GM21717 (cell line): ENCODE measurements at regions not wholly inside any gene's neighbourhood (a gene's known extent, or its start where the extent isn't known, plus 50 kb on each side); places are given as distances from the start of the nearest gene placed in this dataset.
A peak's percentile ranks its signal among the peaks of the same experiment; 100 is the strongest.

Experiments
- ATAC-seq: cut with Tn5 transposase; IDR thresholded peaks from one replicate; pipeline ENCODE4 v1.9.1; 2021; ENCODE audit warnings: mild to moderate bottlenecking, moderate library complexity; ENCODE audit not compliant: unreplicated experiment

DNA sequence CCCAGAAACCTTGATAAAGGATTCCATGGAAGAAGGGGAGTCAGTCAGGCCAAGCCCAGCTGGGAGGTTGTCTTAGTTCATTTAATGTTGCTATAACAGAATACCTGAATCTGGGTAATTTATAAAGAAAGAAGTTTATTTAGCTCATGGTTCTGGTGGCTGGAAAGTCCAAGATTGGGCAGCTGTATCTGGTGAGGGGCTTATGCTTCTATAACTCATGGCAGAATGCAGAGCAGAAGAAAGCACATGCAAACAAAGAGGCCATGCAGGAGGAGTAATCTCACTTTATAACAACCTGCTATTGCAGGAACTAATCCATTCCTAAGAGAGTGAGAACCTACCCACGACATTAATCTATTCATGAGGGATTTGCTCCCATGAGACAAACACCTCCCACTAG lies 54.2 kb upstream of the ANKRD1 start:
- no peak for ATAC-seq

DNA sequence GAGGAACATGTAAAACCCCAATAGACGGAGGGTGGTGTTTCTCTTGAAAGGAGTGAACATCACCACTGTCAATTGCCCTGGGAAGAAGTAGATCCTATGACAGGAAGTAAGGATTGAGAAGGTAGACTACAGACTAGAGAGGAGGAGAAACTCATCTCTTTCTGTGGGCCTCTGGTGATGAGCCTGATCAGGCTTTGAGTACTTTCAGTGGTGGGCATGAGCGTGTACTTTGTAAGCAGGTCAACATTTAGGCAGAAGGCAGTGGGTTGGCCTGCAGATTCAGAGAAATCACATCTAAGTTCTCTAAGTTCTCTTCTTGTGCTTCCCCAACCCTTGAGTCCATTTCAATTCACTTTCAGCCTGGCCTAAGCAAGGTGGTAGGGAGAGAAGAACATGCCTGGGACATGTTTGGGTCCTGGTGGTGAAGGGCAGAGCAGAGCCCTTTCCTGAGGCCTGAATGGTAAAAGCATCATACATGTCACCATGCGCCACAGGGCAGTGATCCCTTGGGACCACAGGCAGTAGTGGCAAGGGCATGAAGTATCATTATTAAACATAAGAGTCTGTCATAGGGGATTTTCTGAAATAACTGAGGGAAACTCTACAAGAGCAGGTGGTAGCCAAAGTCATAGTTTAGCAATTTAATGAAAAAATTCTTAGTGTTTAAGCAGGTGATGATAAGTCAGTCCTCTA lies 56.4 kb upstream of the ANKRD1 start:
- peak; percentile 63 for ATAC-seq

DNA sequence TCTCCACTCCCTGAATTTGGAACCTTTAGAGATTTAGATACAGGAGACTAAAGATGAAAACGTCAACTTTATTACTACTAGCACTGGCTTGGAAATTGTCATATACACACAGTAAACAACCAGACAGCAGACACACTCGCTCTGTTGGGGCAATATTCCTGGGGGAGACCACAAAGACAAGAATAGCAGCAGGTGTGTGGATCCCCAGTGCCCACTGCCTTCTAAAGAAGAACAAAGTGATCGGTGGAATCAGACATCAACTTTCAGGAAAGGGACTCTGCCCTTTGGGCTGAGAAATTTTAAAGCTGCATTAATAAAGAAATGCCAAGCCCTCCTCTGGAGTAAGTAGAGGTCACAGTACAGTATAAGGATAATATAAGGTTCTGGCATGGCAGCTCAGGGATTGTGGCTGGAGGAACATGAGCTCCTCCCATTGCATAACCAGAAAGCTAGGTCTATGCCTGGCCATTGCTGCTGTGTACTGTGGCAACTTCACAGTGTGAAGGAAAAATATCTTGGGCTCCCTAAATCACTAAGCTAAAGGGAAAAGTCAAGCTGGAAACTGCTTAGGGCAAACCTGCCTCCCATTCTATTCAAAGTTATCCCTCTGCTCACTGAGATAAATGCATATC lies 57.1 kb upstream of the ANKRD1 start:
- ATAC-seq: peak; percentile 17

DNA sequence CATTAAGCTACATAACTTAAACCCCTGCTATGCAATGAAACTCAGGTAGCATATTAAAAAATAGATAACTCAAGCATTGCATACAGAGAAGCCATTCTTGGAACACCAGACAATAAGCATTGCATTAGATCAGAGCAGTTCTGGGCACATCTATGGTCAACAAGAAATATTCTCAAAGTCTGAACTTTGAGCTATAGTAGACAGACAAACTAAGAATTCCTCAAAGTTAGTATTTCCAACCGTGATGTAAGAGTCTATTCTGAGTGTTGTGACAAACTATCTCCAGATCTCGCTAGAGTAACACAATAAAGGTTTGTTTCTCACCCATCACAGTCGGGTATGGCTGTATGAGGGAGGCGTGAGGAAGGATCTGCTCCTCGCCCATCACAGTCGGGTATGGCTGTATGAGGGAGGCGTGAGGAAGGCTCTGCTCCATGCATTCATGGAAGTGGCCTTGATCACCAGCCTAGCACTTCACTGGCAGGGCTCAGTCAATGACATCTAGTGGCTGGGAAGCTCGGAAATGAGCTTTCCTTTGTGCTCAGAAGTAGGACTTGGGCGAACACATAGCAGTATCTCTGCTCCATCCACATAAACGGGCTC lies 61.6 kb upstream of the ANKRD1 start:
- ATAC-seq: no peak

DNA sequence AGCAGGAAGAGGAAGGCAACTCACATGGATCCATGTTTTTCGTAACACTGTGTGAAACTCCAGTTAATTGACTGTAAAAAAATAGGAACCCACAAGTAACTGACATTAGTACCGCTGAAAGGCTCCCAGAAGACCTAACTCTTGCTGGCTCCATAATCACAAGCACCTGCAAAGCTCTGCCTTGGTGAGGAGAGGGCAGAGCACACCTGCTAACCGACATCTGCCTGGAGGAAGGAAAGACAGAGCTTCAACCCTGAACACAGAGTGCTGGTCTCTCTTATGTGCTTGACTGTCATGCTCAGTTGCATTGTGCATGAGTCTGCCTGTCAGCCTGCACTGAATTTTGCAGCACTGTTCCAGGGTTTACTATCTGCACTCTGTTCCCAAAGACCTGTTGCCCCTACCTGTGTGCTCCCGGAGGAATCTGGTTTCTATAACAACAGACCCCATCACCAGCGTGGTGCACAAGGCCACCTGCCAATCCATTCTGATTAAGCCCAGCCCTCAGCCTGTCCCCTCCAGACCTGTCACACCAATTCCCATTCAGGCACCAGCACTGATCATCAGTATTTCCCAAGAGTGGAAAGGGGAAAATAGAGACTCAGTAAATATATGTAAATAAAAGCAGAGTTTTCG lies 63.1 kb upstream of the ANKRD1 start:
- no peak for ATAC-seq

DNA sequence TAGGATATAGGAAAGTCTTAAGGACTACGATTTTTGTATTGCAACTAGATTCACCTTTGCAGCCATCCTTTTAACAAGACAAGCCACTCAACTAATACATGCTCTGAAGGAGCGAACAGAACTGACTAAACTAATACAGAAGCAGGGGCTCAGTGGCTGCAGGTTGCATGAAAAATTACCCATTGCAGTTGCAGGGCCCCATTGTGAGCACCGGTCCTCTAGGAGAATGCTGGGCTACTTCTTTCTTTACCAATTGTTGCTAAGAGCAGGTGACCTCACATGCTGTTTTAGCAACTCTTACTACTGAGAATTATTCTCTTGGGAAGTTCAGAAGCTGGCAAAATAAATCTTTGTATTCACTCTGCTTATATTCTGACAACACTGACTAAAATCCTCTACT lies 64.0 kb upstream of the ANKRD1 start:
- no peak for ATAC-seq

DNA sequence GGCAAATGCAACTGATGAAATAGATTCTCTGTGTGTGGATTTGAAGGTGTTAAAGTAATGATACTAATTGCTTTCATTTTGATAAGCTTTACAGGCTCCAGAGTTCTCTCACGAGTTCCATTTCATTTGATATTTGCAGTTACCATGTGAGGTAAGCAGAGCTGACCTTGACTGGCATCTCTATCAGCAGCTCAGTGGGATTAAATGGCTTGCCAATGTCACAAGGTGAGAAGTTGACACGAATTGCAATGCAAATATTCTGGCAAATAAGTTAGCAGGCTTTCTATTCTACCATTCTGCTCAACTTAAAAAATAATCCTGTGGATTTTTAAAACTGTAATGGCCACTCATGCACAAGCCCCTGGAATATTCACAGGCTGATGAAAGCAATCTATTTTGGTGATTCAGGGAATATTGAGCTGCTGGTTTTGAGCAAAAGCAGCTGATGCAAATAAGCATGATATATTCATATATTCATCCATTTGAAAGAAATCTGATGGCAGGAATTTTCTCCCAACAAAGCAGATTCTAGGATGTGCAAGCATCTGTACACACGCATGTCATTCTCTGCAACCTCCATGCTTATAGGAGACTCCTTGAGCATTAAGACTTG lies 64.5 kb upstream of the ANKRD1 start:
- ATAC-seq: no peak

DNA sequence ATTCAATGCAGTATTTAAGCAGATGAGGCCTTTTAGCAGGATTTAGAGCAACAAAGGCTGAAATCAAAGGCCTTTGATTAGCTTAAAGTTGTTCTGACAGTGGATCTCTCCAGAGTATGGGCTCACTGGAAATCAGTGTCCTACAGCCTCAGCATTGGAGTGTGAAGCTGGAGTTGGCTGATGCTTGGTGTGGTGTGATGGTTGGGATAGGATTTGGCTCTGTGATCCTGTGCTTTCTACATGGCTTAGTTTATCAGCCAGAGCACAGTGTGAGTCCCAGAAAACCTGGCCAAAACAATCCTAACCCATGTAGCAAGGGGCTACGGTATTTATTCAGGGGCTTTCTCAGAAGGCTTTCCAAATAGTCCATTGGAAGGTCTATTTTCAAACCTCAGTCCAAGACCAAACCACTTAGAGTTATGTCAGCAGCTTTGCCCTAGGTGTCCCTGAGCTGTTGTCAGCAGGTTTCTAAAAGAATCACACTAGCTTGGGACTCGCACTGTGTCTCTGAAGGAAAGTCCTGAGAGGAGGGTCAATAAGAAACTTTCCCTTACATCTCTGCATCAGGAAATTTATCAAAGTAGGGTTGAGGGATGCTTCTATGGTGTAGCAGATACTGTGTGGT lies 65.4 kb upstream of the ANKRD1 start:
- ATAC-seq: no peak

DNA sequence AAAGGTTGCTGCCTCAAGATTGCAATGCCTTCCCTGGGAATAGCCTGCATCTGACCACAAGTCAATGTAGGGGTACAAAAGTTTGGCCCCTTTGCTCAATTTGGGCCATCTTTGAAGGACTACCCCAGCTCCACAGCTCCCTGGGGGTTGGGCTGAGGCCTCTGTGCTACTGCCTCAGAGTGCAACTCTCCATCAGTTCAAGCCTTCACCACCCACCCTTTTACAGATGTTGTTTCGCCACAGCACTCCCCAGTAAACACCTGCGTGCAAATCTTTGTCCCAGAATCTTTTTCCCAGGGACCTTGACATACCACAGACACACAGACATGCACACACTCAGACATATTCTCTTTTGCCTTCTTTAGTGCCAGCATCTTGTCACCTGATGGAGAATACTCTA lies 66.0 kb upstream of the ANKRD1 start:
- no peak for ATAC-seq

DNA sequence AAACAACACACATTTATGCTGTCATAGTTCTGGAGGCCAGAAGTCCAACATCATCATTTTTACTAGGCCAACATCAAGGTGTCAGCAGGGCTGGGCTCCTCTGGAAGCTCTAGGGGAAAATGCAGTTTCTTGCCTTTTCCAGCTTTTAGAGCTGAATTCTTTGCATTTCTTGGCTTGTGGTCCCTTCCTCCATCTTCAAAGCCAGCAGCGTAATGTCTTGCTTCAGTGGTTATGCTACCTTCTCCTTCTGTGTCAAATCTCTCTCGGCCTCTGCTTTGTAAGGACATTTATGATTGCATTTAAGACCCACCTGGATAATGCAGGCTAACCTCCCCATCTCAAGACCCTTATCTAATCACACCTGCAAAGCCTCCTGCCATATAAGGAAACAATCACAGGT lies 66.5 kb upstream of the ANKRD1 start:
- ATAC-seq: no peak

DNA sequence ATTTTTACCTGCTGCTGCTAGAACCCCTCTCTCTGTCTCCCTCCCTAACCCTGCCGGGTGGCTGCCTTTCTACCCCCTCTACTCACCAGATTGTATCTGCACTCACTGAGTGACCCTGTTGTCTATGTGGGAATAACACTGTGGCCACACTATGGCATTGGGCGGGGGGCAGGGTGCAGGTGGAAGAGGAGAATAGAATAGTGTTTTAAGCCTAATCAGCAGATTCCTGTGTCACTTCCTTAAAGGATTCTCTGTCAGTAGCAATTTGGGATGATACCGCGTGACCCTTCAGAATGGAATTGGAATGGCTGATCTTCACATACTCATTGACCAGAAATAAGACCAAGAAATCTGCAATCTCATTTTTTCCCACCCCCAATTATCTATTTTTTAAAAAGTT lies 67.1 kb upstream of the ANKRD1 start:
- ATAC-seq: no peak

DNA sequence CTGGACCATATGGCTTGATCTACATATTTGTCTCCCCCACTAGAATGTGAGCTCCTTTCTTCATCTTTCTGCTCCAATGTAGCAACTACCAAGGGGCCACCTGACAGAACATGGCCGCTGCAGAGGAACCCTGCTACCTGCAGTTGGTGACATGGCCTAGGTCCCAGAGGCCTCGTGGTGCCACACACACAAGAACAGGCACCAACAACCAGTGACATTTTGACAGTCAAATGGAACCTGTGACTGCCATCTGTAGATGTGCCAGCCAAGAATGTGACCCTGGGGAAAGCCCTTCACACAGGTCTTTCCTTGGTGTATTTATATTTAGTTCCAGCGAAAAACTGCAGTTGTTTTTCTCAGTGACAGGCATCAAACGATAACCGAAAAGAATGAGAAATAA lies 67.9 kb upstream of the ANKRD1 start:
- no peak for ATAC-seq

DNA sequence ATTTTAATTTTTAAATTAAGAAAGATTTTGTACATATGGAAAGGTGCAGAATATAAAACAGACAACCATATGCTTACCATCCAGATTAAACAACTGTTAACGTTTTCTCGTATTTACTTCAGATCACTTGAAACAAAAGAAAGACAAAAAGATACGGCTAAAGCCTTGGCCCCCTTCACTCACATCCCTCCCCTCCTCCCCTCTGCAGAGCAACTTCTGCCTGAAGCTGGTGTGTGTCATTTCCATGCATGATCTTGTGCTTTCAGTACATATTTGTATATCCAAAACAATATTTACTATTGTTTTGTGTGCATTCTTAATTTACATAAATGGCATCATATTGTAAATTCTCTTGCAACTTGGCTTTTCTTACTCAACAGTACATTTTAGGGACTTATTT lies 68.5 kb upstream of the ANKRD1 start:
- ATAC-seq: no peak

DNA sequence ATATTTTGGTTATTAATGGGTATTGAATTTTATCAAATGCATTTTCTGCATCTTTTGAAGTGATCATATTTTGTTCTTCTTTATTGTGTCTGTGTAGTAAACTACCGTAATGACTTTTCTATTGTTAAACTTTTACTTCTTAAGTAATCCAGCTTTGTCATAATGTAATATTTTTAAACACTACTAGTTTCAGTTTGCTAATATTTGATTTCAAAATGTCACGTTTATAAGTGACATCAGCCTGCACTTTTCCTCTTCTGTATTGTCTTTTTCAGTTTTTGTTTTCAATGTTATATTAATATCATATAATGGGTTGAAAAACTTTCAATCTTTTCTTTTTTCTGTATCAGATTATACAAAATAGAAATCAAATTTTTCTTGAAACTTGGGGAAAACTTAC lies 71.6 kb upstream of the ANKRD1 start:
- ATAC-seq: no peak

DNA sequence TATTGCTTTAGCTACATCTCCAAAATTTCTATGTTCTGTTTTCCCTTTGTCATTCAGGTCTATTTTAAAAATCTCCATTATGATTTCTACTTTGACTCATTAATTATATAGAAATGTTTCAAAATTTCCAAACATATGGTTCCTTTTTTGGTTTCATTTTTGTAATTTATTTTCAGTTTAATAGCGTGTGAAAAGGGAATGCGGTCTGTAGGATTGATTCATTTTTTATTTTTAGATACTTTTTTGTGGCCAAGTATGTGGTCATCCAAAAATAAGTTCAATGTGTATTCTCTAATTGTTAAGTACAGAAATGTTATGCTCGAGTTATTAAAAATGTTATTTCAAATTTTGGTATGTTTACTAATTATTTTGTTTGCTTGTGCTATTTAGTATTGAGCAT lies 72.5 kb upstream of the ANKRD1 start:
- ATAC-seq: no peak

DNA sequence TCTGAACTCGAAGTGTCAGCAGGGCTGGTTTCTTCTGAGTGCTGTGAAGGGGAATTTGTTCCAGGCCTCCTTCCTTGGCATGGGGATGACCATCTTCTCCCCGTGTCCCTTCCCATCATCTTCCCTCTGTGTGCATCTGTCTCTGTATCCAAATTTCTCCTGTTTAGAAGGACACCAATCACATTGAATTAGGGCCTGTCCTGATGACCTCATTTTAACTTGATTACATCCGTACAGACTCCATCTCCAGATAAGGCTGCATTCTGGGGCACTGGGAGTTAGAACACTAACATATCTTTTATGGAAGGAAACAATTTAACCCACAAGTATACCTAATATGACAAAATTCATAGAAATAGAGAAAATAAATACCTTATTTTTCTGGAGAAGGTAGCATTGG lies 76.8 kb upstream of the ANKRD1 start:
- ATAC-seq: no peak

DNA sequence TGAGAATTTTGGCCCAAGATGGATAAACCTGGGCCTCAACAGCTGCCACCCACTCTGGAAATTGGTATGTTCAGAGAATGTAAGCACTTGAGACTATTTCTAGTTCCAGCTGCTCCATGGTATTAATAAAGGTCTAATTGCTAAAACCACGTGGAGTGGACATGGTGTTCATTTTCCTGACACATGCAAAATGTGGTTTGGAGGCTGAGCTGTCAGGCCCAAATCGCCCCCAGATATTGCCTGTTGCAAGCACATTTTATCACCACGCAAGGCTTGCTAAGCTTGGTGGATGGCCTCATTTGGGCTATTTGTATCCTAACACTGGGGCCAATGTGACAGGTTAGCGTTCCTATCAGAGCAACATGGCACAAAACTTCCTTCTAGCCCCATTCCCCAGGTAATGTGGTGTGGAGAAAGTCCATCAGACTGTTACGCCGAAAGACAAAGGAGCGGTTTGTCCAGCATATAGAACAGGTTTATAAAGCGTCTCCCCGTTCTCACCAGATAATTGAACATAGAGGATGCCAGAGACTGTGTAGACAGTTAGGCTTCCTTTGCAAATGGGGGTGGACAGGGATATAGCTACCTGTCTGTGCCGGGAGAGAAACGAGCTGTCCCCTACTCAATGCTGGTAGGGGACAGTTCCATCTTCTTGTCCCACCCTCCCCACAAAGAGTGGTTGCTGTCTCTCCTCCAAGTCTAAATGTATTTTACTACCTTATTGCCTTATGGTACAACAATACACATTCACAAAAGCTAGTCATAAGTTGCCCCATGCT lies 78.0 kb upstream of the ANKRD1 start:
- peak; percentile 9 for ATAC-seq

DNA sequence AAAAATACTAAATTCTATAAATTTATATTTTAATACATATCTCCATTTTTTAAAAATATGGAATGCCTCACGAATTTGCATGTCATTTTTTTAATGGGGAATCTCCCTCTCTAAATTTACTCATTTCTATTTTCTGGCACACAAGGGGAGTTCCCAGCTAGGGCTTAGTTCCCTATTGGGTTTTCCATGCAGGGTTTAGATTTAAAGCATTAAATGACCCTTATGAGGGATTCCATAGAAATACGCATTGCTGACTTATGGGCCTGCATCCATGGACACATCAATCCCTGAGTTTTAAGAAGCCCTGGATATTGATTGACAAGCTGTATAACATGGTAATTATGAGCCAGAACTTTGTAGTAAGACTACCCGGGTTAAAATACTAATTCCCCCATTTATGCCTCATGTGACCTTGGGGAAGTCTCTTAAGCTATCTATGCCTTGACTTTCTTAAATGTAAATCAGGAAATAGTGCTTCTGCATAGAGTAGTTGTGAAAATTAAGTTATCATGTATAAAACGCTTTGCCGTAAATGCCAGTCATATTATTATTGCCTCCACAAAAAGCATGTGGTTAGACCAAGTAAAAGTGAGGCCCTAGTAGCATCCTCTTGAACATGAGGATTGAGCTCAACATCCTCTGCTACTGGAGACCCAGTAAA lies 78.8 kb upstream of the ANKRD1 start:
- peak; percentile 43 for ATAC-seq

DNA sequence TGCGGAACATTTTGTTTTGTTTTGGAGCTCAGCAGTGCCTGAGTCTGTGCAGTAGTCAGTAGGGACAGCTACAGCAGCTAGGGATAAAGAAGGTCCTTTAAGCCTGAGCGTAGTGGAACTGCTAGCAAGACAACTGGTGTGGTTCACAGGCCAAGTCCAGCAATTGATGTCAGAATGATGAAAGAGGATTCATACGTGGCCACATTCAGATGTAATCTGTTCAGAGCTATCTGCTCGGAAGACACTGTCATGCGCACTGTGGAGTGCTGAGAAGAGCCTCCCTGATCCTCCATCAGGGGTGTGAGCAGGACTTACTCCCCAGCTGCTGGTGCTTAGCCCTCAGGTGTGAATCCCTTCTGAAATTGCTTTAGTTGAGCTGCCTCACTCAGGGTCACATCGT lies 79.6 kb upstream of the ANKRD1 start:
- no peak for ATAC-seq

DNA sequence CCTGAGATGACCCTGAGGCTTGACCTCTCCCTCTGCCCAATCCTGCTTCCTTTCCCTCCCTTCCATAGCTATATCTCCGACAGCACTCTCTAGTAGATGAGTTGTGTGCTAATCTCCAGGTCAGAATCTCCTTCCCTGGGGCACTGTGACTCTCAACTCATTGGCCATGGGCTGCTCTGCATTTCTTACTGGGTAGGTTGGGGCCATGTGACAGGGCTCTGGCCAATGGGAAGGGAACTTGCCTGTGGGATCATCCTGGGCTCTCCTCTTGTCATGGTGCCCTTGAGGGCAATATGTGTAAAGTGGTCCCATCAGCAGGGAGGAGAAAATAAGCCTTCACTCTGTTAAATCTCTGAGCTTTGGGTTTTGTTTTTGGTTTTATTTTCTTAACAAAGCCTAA lies 80.1 kb upstream of the ANKRD1 start:
- ATAC-seq: no peak
